SU-DHL-6 (cell line): ENCODE measurements at regions not wholly inside any gene's neighbourhood (a gene's known extent, or its start where the extent isn't known, plus 50 kb on each side); places are given as distances from the start of the nearest gene placed in this dataset.

Source experiments
- H2AFZ ChIP-seq: fragments of 200-600 bp; sonication (generic); 2 replicates; pipeline ENCODE4 v1.6.1; 2014; ENCODE audit warnings: low read depth, mild to moderate bottlenecking, moderate library complexity, mixed read lengths, antibody characterized with exemption, low read length; ENCODE audit not compliant: severe bottlenecking
- H3F3A ChIP-seq: fragments of 200-600 bp; shearing (Covaris generic); 2 replicates; pipeline ENCODE4 v1.6.0; 2016; ENCODE audit warnings: antibody characterized with exemption, mild to moderate bottlenecking; ENCODE audit not compliant: insufficient read depth
- H3K27ac ChIP-seq: fragments of 200-600 bp; sonication (generic); 2 replicates; pipeline ENCODE4 v1.5.1; 2016; ENCODE audit warnings: low read depth, mild to moderate bottlenecking, low read length, moderate library complexity, mixed read lengths
- H3K27me3 ChIP-seq: fragments of 200-600 bp; sonication (generic), shearing (Covaris generic); 2 replicates; pipeline ENCODE4 v1.6.0; 2014; ENCODE audit warnings: mild to moderate bottlenecking, low read length
- H3K36me3 ChIP-seq: fragments of 200-600 bp; sonication (generic); 2 replicates; pipeline ENCODE4 v1.6.1; 2014; ENCODE audit warnings: mild to moderate bottlenecking, low read length, mixed read lengths
- H3K4me2 ChIP-seq: fragments of 300-600, 200-600 bp; shearing (Covaris generic), sonication (generic); 2 replicates; pipeline ENCODE4 v1.6.0; 2014; ENCODE audit warnings: low read length, low read depth, mild to moderate bottlenecking; ENCODE audit not compliant: poor library complexity, severe bottlenecking
- H3K4me3 ChIP-seq: fragments of 200-600 bp; sonication (generic); 2 replicates; pipeline ENCODE4 v1.5.1; 2014; ENCODE audit warnings: antibody characterized with exemption, low read length, mild to moderate bottlenecking, mixed read lengths; ENCODE audit not compliant: insufficient read depth, poor library complexity, severe bottlenecking
- H3K79me2 ChIP-seq: fragments of 200-600 bp; sonication (generic); 2 replicates; pipeline ENCODE4 v1.6.1; 2014; ENCODE audit warnings: mild to moderate bottlenecking, low read length, moderate library complexity; ENCODE audit not compliant: insufficient read depth
- H3K9ac ChIP-seq: fragments of 200-600 bp; sonication (generic); 2 replicates; pipeline ENCODE4 v1.7.0; 2014; ENCODE audit warnings: mild to moderate bottlenecking, low read length
- H3K9me2 ChIP-seq: fragments of 200-600 bp; sonication (generic); replicated peaks from 2 replicates; pipeline ENCODE4 v1.6.1; 2014; ENCODE audit warnings: low read length; ENCODE audit not compliant: insufficient read depth
- H3K9me3 ChIP-seq: fragments of 200-600 bp; sonication (generic); 2 replicates; pipeline ENCODE4 v1.6.1; 2014; ENCODE audit warnings: low read length, mixed read lengths; ENCODE audit not compliant: insufficient read depth
- H4K20me1 ChIP-seq: fragments of 200-600 bp; sonication (generic); 2 replicates; pipeline ENCODE4 v1.6.1; 2014; ENCODE audit warnings: low read depth, mild to moderate bottlenecking, antibody characterized with exemption, low read length, moderate library complexity, mixed read lengths
- EZH2phosphoT487 ChIP-seq: fragments of 200-600 bp; sonication (generic), shearing (Covaris generic); conservative IDR thresholded peaks from 2 replicates; pipeline ENCODE4 v1.6.1; 2018; ENCODE audit warnings: mild to moderate bottlenecking, antibody characterized with exemption, low read length, moderate library complexity, mixed read lengths
- TF ChIP-seq, protein P1 (sequence below): fragments of 200-600 bp; sonication (generic); IDR thresholded peaks from one replicate; pipeline ENCODE4 v1.5.1; 2017; ENCODE audit warnings: antibody characterized with exemption, mild to moderate bottlenecking, low read length, moderate library complexity; ENCODE audit not compliant: insufficient read depth, poor library complexity, severe bottlenecking

DNA sequence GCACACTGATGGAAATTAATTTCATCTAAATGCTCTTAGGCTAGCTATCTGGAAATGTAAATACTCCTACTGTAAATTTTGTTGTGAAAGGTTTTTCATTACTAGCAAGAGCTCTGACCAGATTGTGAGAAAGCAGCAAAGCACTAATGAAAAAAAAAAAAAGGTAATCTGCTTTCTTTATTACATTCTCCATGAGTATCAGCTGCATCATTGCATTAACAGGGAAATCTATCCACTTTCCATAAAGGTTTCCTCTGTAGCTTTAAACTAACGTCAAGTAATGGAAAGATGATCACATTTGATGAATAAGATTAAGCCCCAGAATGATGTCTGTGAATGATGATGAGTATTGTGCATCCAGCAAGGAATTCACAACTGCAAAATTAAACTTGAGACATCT lies 790.6 kb upstream of the TYRP1 start:
- Histone ChIP-seq H3K9me3 (no peaks in the 10 kb centered on the region), H3K4me3 (no peak overlapping the region), H3F3A (no peaks in the 10 kb centered on the region), H4K20me1 (no peaks in the 10 kb centered on the region), H3K9ac (no peak overlapping the region), H3K36me3 (no peaks in the 10 kb centered on the region), H3K27ac (no peak overlapping the region), H3K79me2 (no peaks in the 10 kb centered on the region), H3K4me2 (no peak overlapping the region), H3K9me2 (no peaks in the 10 kb centered on the region), H2AFZ (no peak overlapping the region), H3K27me3 (no peaks in the 10 kb centered on the region)
- TF ChIP-seq, protein P1, sequence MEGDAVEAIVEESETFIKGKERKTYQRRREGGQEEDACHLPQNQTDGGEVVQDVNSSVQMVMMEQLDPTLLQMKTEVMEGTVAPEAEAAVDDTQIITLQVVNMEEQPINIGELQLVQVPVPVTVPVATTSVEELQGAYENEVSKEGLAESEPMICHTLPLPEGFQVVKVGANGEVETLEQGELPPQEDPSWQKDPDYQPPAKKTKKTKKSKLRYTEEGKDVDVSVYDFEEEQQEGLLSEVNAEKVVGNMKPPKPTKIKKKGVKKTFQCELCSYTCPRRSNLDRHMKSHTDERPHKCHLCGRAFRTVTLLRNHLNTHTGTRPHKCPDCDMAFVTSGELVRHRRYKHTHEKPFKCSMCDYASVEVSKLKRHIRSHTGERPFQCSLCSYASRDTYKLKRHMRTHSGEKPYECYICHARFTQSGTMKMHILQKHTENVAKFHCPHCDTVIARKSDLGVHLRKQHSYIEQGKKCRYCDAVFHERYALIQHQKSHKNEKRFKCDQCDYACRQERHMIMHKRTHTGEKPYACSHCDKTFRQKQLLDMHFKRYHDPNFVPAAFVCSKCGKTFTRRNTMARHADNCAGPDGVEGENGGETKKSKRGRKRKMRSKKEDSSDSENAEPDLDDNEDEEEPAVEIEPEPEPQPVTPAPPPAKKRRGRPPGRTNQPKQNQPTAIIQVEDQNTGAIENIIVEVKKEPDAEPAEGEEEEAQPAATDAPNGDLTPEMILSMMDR = no peak
- TF ChIP-seq EZH2phosphoT487 = no peak

DNA sequence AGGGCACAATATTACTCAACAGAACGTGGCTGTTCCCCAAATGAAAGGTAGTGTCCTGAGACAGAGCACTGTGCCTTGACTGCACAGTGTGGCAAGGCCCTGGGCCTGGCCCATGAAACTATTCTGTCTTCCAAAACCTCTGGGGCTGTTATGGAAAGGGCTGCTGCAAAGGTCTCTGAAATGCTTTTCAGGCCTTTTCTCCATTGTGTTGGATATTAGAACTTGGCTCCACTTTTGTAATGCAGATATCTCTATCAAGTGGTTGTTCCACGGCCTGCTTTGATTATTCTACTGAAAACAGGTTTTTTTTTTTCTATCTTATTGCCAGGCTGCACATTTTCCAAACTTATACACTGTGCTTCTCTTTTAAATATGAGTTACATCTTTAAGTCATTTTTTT lies 777.5 kb upstream of the TYRP1 start:
- H3K9me2 ChIP-seq = no peaks in the 10 kb centered on the region
- H3K79me2 ChIP-seq = no peaks in the 10 kb centered on the region
- no peaks in the 10 kb centered on the region for H3K9me3 ChIP-seq
- no peak overlapping the region for H3K9ac ChIP-seq
- no peak overlapping the region for H3K4me3 ChIP-seq
- H3K27me3 ChIP-seq = no peaks in the 10 kb centered on the region
- H3K36me3 ChIP-seq = no peaks in the 10 kb centered on the region
- TF ChIP-seq EZH2phosphoT487 = no peak
- TF ChIP-seq, protein P1 = no peak
- no peak overlapping the region for H2AFZ ChIP-seq
- H3K27ac ChIP-seq = no peak overlapping the region
- H3F3A ChIP-seq = no peaks in the 10 kb centered on the region
- H4K20me1 ChIP-seq = no peaks in the 10 kb centered on the region
- H3K4me2 ChIP-seq = no peak overlapping the region

DNA sequence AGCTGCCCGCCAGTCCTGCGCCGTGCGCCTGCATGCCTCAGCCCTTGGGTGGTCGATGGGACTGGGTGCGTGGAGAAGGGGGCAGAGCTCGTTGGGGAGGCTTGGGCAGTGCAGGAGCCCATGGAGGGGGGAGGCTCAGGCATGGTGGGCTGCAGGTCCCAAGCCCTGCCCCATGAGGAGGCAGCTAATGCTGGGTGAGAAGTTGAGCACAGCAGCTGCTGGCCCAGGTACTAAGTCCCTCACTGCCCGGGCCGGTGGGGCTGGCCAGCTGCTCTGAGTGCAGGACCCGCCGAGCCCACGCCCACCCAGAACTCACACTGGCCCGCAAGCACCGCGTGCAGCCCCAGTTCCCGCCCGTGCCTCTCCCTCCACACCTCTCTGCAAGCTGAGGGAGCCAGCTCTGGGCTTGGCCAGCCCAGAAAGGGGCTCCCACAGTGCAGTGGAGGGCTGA lies 764.3 kb upstream of the TYRP1 start:
- H3K4me2 ChIP-seq = no peak overlapping the region
- no peak overlapping the region for H3K27ac ChIP-seq
- no peaks in the 10 kb centered on the region for H3K36me3 ChIP-seq
- no peak overlapping the region for H3K4me3 ChIP-seq
- H3K9me3 ChIP-seq = no peaks in the 10 kb centered on the region
- TF ChIP-seq, protein P1 = no peak
- no peak for TF ChIP-seq EZH2phosphoT487
- no peaks in the 10 kb centered on the region for H3K79me2 ChIP-seq
- no peaks in the 10 kb centered on the region for H3K9me2 ChIP-seq
- H4K20me1 ChIP-seq = no peaks in the 10 kb centered on the region
- H2AFZ ChIP-seq = no peak overlapping the region
- no peaks in the 10 kb centered on the region for H3F3A ChIP-seq
- H3K9ac ChIP-seq = no peak overlapping the region
- H3K27me3 ChIP-seq = no peaks in the 10 kb centered on the region
